ENCODE measurements at regions not wholly inside any gene's neighbourhood (a gene's known extent, or its start where the extent isn't known, plus 50 kb on each side); places are given as distances from the start of the nearest gene placed in this dataset.

DNA sequence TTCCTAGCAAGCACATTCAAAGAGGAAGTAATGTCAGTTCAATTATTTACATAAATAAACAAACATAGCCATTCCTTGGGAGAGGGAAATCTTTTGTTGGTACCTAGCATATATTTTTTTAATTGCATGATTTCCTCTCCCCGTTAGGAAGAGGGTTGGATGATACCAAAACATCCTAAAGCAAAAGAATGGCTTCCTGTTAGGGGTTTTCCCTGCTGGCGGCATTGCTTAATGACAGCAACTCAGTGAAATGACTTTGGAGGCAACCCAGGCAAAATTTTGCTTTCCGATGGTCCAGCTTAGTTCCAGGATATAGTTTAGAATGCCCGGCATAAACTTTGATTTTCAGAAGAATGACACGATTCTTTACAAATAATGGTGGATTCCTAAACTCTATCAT lies 73.2 kb downstream of the MAT2B start:
- TF ChIP-seq RAD21 (IDR thresholded peaks at IDR 0.05; ENCODE audit: insufficient read depth, low read depth, low read length) = no peak
- TF ChIP-seq, protein P1, sequence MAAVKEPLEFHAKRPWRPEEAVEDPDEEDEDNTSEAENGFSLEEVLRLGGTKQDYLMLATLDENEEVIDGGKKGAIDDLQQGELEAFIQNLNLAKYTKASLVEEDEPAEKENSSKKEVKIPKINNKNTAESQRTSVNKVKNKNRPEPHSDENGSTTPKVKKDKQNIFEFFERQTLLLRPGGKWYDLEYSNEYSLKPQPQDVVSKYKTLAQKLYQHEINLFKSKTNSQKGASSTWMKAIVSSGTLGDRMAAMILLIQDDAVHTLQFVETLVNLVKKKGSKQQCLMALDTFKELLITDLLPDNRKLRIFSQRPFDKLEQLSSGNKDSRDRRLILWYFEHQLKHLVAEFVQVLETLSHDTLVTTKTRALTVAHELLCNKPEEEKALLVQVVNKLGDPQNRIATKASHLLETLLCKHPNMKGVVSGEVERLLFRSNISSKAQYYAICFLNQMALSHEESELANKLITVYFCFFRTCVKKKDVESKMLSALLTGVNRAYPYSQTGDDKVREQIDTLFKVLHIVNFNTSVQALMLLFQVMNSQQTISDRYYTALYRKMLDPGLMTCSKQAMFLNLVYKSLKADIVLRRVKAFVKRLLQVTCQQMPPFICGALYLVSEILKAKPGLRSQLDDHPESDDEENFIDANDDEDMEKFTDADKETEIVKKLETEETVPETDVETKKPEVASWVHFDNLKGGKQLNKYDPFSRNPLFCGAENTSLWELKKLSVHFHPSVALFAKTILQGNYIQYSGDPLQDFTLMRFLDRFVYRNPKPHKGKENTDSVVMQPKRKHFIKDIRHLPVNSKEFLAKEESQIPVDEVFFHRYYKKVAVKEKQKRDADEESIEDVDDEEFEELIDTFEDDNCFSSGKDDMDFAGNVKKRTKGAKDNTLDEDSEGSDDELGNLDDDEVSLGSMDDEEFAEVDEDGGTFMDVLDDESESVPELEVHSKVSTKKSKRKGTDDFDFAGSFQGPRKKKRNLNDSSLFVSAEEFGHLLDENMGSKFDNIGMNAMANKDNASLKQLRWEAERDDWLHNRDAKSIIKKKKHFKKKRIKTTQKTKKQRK (IDR thresholded peaks at IDR 0.05; ENCODE audit: low read depth, low read length) = no peak
- no peak for TF ChIP-seq SRF (IDR thresholded peaks at IDR 0.05; ENCODE audit: low read depth in 2 of 2, low read length in 2 of 2)
- TF ChIP-seq, protein P2, sequence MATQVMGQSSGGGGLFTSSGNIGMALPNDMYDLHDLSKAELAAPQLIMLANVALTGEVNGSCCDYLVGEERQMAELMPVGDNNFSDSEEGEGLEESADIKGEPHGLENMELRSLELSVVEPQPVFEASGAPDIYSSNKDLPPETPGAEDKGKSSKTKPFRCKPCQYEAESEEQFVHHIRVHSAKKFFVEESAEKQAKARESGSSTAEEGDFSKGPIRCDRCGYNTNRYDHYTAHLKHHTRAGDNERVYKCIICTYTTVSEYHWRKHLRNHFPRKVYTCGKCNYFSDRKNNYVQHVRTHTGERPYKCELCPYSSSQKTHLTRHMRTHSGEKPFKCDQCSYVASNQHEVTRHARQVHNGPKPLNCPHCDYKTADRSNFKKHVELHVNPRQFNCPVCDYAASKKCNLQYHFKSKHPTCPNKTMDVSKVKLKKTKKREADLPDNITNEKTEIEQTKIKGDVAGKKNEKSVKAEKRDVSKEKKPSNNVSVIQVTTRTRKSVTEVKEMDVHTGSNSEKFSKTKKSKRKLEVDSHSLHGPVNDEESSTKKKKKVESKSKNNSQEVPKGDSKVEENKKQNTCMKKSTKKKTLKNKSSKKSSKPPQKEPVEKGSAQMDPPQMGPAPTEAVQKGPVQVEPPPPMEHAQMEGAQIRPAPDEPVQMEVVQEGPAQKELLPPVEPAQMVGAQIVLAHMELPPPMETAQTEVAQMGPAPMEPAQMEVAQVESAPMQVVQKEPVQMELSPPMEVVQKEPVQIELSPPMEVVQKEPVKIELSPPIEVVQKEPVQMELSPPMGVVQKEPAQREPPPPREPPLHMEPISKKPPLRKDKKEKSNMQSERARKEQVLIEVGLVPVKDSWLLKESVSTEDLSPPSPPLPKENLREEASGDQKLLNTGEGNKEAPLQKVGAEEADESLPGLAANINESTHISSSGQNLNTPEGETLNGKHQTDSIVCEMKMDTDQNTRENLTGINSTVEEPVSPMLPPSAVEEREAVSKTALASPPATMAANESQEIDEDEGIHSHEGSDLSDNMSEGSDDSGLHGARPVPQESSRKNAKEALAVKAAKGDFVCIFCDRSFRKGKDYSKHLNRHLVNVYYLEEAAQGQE (IDR thresholded peaks at IDR 0.05; ENCODE audit: low read depth, low read length) = no peak
- no peak for TF ChIP-seq POLR2A (IDR thresholded peaks at IDR 0.05; ENCODE audit: low read depth, low read length)
- TF ChIP-seq ZNF622 (IDR thresholded peaks at IDR 0.05) = no peak
- TF ChIP-seq, protein P3, sequence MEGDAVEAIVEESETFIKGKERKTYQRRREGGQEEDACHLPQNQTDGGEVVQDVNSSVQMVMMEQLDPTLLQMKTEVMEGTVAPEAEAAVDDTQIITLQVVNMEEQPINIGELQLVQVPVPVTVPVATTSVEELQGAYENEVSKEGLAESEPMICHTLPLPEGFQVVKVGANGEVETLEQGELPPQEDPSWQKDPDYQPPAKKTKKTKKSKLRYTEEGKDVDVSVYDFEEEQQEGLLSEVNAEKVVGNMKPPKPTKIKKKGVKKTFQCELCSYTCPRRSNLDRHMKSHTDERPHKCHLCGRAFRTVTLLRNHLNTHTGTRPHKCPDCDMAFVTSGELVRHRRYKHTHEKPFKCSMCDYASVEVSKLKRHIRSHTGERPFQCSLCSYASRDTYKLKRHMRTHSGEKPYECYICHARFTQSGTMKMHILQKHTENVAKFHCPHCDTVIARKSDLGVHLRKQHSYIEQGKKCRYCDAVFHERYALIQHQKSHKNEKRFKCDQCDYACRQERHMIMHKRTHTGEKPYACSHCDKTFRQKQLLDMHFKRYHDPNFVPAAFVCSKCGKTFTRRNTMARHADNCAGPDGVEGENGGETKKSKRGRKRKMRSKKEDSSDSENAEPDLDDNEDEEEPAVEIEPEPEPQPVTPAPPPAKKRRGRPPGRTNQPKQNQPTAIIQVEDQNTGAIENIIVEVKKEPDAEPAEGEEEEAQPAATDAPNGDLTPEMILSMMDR (IDR thresholded peaks at IDR 0.05 in 2 of 3, conservative IDR thresholded peaks at IDR 0.05 in 1 of 3; ENCODE audit: control insufficient read depth in 2 of 3, extremely low read depth in 1 of 3, insufficient read depth in 1 of 3, low read depth in 3 of 3, low read length in 3 of 3) = no peak
- TF ChIP-seq, protein P4, sequence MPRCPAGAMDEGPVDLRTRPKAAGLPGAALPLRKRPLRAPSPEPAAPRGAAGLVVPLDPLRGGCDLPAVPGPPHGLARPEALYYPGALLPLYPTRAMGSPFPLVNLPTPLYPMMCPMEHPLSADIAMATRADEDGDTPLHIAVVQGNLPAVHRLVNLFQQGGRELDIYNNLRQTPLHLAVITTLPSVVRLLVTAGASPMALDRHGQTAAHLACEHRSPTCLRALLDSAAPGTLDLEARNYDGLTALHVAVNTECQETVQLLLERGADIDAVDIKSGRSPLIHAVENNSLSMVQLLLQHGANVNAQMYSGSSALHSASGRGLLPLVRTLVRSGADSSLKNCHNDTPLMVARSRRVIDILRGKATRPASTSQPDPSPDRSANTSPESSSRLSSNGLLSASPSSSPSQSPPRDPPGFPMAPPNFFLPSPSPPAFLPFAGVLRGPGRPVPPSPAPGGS (IDR thresholded peaks at IDR 0.05; ENCODE audit: borderline replicate concordance, insufficient read depth, low read depth, low read length, poor library complexity, severe bottlenecking) = no peak

All from GM12878 (cell line).